Stomach (tissue), 4 donors: ENCODE measurements at regions not wholly inside any gene's neighbourhood (a gene's known extent, or its start where the extent isn't known, plus 50 kb on each side); places are given as distances from the start of the nearest gene placed in this dataset.

Experiments
- POLR2A ChIP-seq, 4 donors: fragments of 450-650 bp; IDR thresholded peaks; one replicate each; pipeline ENCODE4 v1.6.1; 2016; ENCODE audit warnings: antibody characterized with exemption in 4 of 4, control low read depth in 2 of 4, mild to moderate bottlenecking in 1 of 4, moderate library complexity in 1 of 4
- POLR2AphosphoS5 ChIP-seq, 3 donors: sonication (generic); formaldehyde crosslinking; IDR thresholded peaks; one replicate each; pipeline ENCODE4 v1.6.1; 2016; ENCODE audit warnings: antibody characterized with exemption in 3 of 3
- TF ChIP-seq, protein P1 (sequence below), 7 experiments: fragments of 450-650 bp in 4 of 7; fragments of 200-600 bp in 3 of 7; sonication (generic) in 3 of 7; IDR thresholded peaks; one replicate each; pipeline ENCODE4 v1.5.1; 2016 to 2019; ENCODE audit warnings: antibody characterized with exemption in 7 of 7, control low read depth in 2 of 7, mild to moderate bottlenecking in 1 of 7

DNA sequence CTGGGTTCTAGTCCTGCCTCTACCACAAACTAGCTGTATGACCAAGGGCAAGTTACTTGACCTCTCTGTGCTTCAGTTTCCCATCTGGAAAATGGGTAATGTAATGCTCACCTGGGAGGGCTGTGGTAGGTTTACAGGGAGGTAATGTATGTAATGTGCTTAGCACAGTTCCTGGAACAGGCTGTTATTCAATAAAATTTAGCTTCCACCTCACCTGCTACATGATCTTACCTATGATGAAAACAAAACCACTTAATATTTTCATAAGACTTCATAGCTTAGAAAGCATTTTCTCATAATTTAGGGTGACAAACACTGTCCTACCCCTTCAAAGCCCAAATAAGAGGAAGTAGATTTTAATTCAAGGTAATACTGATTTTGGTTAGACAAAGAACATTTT is 530.6 kb downstream of the FUT8 start:
- TF ChIP-seq, protein P1, sequence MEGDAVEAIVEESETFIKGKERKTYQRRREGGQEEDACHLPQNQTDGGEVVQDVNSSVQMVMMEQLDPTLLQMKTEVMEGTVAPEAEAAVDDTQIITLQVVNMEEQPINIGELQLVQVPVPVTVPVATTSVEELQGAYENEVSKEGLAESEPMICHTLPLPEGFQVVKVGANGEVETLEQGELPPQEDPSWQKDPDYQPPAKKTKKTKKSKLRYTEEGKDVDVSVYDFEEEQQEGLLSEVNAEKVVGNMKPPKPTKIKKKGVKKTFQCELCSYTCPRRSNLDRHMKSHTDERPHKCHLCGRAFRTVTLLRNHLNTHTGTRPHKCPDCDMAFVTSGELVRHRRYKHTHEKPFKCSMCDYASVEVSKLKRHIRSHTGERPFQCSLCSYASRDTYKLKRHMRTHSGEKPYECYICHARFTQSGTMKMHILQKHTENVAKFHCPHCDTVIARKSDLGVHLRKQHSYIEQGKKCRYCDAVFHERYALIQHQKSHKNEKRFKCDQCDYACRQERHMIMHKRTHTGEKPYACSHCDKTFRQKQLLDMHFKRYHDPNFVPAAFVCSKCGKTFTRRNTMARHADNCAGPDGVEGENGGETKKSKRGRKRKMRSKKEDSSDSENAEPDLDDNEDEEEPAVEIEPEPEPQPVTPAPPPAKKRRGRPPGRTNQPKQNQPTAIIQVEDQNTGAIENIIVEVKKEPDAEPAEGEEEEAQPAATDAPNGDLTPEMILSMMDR (IDR thresholded peaks at IDR 0.05) = no peak
- TF ChIP-seq POLR2A (IDR thresholded peaks at IDR 0.05) = no peak
- TF ChIP-seq POLR2AphosphoS5 (IDR thresholded peaks at IDR 0.05) = no peak
